ENCODE measurements at regions not wholly inside any gene's neighbourhood (a gene's known extent, or its start where the extent isn't known, plus 50 kb on each side); places are given as distances from the start of the nearest gene placed in this dataset.
"Not testable (repeated sequence)": the region's sequence is repeated elsewhere in the genome, so short reads cannot be mapped to it uniquely, and the experiment has no call there.

- no peak for DNase-seq
- intact Hi-C loops (cut with DNase I) = no loop called here
Measured at GRCh38 chr13:80497978-80498377, 157.1 kb upstream of the SPRY2 start.

- DNase-seq = no peak
- intact Hi-C loops (cut with DNase I) = no loop called here
Measured at GRCh38 chr13:80497439-80497838, 156.5 kb upstream of the SPRY2 start.

- intact Hi-C loops (cut with DNase I) = no loop called here
Measured at GRCh38 chr13:80496721-80497397, 155.9 kb upstream of the SPRY2 start.

GRCh38 chr13:80490491-80490943 lies 149.6 kb upstream of the SPRY2 start:
- DNase-seq; intact Hi-C loops (cut with DNase I): not testable (repeated sequence)

More at GRCh38 chr13:80496721-80497397, 155.9 kb upstream of the SPRY2 start:
- no peak for DNase-seq

- no peak for DNase-seq
- intact Hi-C loops (cut with DNase I) = no loop called here
Measured at GRCh38 chr13:80486402-80486801, 145.5 kb upstream of the SPRY2 start.

- DNase-seq = no peak
- intact Hi-C loops (cut with DNase I) = no loop called here
Measured at GRCh38 chr13:80483157-80483556, 142.2 kb upstream of the SPRY2 start.

GRCh38 chr13:80481588-80481987 lies 140.7 kb upstream of the SPRY2 start:
- no peak for DNase-seq
- intact Hi-C loops (cut with DNase I) = no loop called here

GRCh38 chr13:80477661-80478443 lies 136.9 kb upstream of the SPRY2 start:
- DNase-seq = no peak
- intact Hi-C loops (cut with DNase I) = no loop called here

- intact Hi-C loops (cut with DNase I) = no loop called here
- DNase-seq = no peak
Measured at GRCh38 chr13:80476953-80477352, 136.0 kb upstream of the SPRY2 start.

- no peak for DNase-seq
- intact Hi-C loops (cut with DNase I) = no loop called here
Measured at GRCh38 chr13:80475718-80476117, 134.8 kb upstream of the SPRY2 start.

- intact Hi-C loops (cut with DNase I) = no loop called here
- DNase-seq = no peak
Measured at GRCh38 chr13:80473695-80474094, 132.8 kb upstream of the SPRY2 start.

- intact Hi-C loops (cut with DNase I) = no loop called here
- peak in 1 of 42 donors; percentile 16 for DNase-seq
Measured at GRCh38 chr13:80469853-80470381, 129.0 kb upstream of the SPRY2 start.

- intact Hi-C loops (cut with DNase I) = no loop called here
Measured at GRCh38 chr13:80469105-80469852, 128.4 kb upstream of the SPRY2 start.

GRCh38 chr13:80465321-80465720 lies 124.4 kb upstream of the SPRY2 start:
- no peak for DNase-seq
- intact Hi-C loops (cut with DNase I) = no loop called here

More at GRCh38 chr13:80469105-80469852, 128.4 kb upstream of the SPRY2 start:
- no peak for DNase-seq

GRCh38 chr13:80463673-80464352 lies 122.9 kb upstream of the SPRY2 start:
- DNase-seq = no peak
- intact Hi-C loops (cut with DNase I) = no loop called here

- no peak for DNase-seq
- intact Hi-C loops (cut with DNase I) = no loop called here
Measured at GRCh38 chr13:80462567-80462966, 121.6 kb upstream of the SPRY2 start.

- no peak for DNase-seq
- intact Hi-C loops (cut with DNase I) = no loop called here
Measured at GRCh38 chr13:80462037-80462436, 121.1 kb upstream of the SPRY2 start.

GRCh38 chr13:80458543-80458942 lies 117.6 kb upstream of the SPRY2 start:
- intact Hi-C loops (cut with DNase I) = no loop called here
- no peak for DNase-seq

GRCh38 chr13:80454245-80454644 lies 113.3 kb upstream of the SPRY2 start:
- intact Hi-C loops (cut with DNase I) = no loop called here
- DNase-seq = no peak
